ENCODE measurements at regions not wholly inside any gene's neighbourhood (a gene's known extent, or its start where the extent isn't known, plus 50 kb on each side); places are given as distances from the start of the nearest gene placed in this dataset.

DNA sequence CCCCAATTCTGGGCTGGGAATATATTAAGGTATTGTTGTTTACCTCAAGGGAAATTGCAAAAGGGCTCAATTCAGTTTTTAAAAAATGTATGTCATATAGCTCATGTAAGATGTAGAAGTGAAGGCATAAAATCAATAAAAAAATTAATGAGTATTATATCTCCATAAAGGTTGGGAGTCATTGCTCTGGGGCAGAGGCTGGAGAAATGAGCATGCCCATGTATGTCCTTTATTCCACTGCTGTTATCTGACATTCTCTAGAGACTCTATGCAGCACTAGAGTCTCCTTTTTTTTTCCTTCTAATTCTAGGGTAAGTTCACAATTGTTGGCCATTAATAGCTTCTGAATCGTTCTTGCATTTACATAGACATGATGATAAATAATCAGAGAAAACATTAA is 394.8 kb downstream of the KLF12 start:
- TF ChIP-seq ZNF366 (tag by site-specific recombination; conservative IDR thresholded peaks at IDR 0.05) (no peak), MYNN (tag by site-specific recombination; IDR thresholded peaks at IDR 0.05; ENCODE audit: borderline replicate concordance) (no peak), YY1 (tag by site-specific recombination; IDR thresholded peaks at IDR 0.05) (no peak), ZNF140 (tag by site-specific recombination; IDR thresholded peaks at IDR 0.05) (no peak), WT1 (tag by site-specific recombination; IDR thresholded peaks at IDR 0.05) (no peak), MEIS1 (CRISPR knock-in tag; IDR thresholded peaks at IDR 0.05; ENCODE audit: borderline replicate concordance) (no peak), OVOL3 (tag by site-specific recombination; IDR thresholded peaks at IDR 0.05) (no peak), REPIN1 (tag by site-specific recombination; IDR thresholded peaks at IDR 0.05; ENCODE audit: low read depth) (no peak)
- TF ChIP-seq, protein P1, sequence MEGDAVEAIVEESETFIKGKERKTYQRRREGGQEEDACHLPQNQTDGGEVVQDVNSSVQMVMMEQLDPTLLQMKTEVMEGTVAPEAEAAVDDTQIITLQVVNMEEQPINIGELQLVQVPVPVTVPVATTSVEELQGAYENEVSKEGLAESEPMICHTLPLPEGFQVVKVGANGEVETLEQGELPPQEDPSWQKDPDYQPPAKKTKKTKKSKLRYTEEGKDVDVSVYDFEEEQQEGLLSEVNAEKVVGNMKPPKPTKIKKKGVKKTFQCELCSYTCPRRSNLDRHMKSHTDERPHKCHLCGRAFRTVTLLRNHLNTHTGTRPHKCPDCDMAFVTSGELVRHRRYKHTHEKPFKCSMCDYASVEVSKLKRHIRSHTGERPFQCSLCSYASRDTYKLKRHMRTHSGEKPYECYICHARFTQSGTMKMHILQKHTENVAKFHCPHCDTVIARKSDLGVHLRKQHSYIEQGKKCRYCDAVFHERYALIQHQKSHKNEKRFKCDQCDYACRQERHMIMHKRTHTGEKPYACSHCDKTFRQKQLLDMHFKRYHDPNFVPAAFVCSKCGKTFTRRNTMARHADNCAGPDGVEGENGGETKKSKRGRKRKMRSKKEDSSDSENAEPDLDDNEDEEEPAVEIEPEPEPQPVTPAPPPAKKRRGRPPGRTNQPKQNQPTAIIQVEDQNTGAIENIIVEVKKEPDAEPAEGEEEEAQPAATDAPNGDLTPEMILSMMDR (tag by site-specific recombination; IDR thresholded peaks at IDR 0.05) = no peak
- TF ChIP-seq, protein P2, sequence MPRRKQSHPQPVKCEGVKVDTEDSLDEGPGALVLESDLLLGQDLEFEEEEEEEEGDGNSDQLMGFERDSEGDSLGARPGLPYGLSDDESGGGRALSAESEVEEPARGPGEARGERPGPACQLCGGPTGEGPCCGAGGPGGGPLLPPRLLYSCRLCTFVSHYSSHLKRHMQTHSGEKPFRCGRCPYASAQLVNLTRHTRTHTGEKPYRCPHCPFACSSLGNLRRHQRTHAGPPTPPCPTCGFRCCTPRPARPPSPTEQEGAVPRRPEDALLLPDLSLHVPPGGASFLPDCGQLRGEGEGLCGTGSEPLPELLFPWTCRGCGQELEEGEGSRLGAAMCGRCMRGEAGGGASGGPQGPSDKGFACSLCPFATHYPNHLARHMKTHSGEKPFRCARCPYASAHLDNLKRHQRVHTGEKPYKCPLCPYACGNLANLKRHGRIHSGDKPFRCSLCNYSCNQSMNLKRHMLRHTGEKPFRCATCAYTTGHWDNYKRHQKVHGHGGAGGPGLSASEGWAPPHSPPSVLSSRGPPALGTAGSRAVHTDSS (tag by site-specific recombination; IDR thresholded peaks at IDR 0.05) = no peak

Data from HEK293 (cell line).